ENCODE measurements at regions not wholly inside any gene's neighbourhood (a gene's known extent, or its start where the extent isn't known, plus 50 kb on each side); places are given as distances from the start of the nearest gene placed in this dataset.

DNA sequence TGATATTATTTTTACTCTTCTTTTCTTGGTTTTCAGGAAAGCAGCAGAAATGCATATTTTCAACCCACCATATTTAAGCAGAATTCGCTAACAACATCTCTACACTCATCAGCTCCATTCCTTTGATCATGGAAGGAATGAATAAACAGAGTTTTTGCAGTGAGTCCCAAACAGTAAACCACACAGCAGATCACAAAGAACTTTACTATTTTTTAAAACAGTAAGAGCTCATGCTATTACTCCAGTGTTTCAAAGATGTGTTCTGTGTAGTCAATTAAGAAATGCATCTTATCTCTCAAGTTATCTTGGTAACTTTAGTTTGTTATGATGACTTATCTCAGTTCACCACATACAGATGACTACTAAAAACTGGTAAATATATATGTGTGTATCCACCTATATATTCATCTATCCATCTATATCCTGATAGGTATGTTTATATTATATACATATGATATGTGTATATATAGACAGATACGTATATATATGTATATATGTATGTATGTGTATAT, 843.5 kb downstream of the BCL11B start:
- TF ChIP-seq TCF12 (IDR thresholded peaks at IDR 0.05; ENCODE audit: low read depth) (no peak), EP300 (IDR thresholded peaks at IDR 0.05; ENCODE audit: borderline replicate concordance) (no peak), NFIC (IDR thresholded peaks at IDR 0.05) (no peak), CEBPB (IDR thresholded peaks at IDR 0.05) (no peak), MAX (IDR thresholded peaks at IDR 0.05) (no peak), CREB1 (IDR thresholded peaks at IDR 0.05; ENCODE audit: low read depth) (no peak), ZBTB7A (IDR thresholded peaks at IDR 0.05; ENCODE audit: low read depth) (no peak), REST (IDR thresholded peaks at IDR 0.05; ENCODE audit: low read depth) (no peak), EGR1 (IDR thresholded peaks at IDR 0.05) (no peak), TEAD4 (IDR thresholded peaks at IDR 0.05) (no peak), TAF1 (IDR thresholded peaks at IDR 0.05; ENCODE audit: low read depth) (no peak), FOXM1 (IDR thresholded peaks at IDR 0.05; ENCODE audit: borderline replicate concordance, low read depth) (no peak)
- TF ChIP-seq, protein P1, sequence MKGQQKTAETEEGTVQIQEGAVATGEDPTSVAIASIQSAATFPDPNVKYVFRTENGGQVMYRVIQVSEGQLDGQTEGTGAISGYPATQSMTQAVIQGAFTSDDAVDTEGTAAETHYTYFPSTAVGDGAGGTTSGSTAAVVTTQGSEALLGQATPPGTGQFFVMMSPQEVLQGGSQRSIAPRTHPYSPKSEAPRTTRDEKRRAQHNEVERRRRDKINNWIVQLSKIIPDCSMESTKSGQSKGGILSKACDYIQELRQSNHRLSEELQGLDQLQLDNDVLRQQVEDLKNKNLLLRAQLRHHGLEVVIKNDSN (IDR thresholded peaks at IDR 0.05): no peak

GRCh38 chr14:98433436-98433835, 838.6 kb downstream of the BCL11B start:
- TF ChIP-seq REST (IDR thresholded peaks at IDR 0.05; ENCODE audit: low read depth) (no peak), EGR1 (IDR thresholded peaks at IDR 0.05) (no peak), FOXM1 (IDR thresholded peaks at IDR 0.05; ENCODE audit: borderline replicate concordance, low read depth) (no peak), CEBPB (IDR thresholded peaks at IDR 0.05) (no peak), ZBTB7A (IDR thresholded peaks at IDR 0.05; ENCODE audit: low read depth) (no peak), MAX (IDR thresholded peaks at IDR 0.05) (no peak), TEAD4 (IDR thresholded peaks at IDR 0.05) (no peak), NFIC (IDR thresholded peaks at IDR 0.05) (no peak)

- TF ChIP-seq, protein P1 (IDR thresholded peaks at IDR 0.05): no peak
- TF ChIP-seq FOXM1 (IDR thresholded peaks at IDR 0.05; ENCODE audit: borderline replicate concordance, low read depth): no peak
- no peak for TF ChIP-seq EP300 (IDR thresholded peaks at IDR 0.05; ENCODE audit: borderline replicate concordance)
- no peak for TF ChIP-seq CREB1 (IDR thresholded peaks at IDR 0.05; ENCODE audit: low read depth)
Measured at GRCh38 chr14:98437113-98437512, 834.9 kb downstream of the BCL11B start.

DNA sequence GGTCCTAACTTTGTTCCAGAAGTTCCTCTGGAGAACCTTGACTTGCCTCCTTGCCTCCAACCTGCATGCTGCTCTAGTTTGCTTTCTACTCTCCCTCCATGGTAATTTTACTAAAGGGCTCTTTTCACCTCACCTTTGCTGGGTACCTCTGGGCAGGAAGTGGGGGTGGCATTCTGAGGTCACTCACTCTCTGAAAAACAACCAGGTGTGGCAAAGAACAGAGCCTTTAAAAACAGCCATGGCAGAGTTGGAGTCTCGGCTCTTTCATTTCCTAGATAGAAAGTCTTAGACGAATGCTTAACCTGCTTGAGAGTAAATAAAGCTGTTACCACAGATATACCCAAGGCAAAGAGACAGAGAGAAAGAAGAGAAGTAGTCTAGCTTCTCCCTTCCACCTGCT, 827.9 kb downstream of the BCL11B start:
- no peak for TF ChIP-seq TEAD4 (IDR thresholded peaks at IDR 0.05)
- TF ChIP-seq, protein P1 (IDR thresholded peaks at IDR 0.05): no peak

- TF ChIP-seq CREB1 (IDR thresholded peaks at IDR 0.05; ENCODE audit: low read depth) (no peak), RAD21 (IDR thresholded peaks at IDR 0.05; ENCODE audit: low read depth) (no peak), NFIC (IDR thresholded peaks at IDR 0.05) (no peak), REST (IDR thresholded peaks at IDR 0.05; ENCODE audit: low read depth) (no peak), MAX (IDR thresholded peaks at IDR 0.05) (no peak), ZBTB7A (IDR thresholded peaks at IDR 0.05; ENCODE audit: low read depth) (no peak), TAF1 (IDR thresholded peaks at IDR 0.05; ENCODE audit: low read depth) (no peak), EP300 (IDR thresholded peaks at IDR 0.05; ENCODE audit: borderline replicate concordance) (no peak), CEBPB (IDR thresholded peaks at IDR 0.05) (no peak)
- TF ChIP-seq, protein P1 (IDR thresholded peaks at IDR 0.05): no peak
Measured at GRCh38 chr14:98445718-98446117, 826.3 kb downstream of the BCL11B start.
